CD1c-positive myeloid dendritic cell (primary cell): ENCODE measurements at regions not wholly inside any gene's neighbourhood (a gene's known extent, or its start where the extent isn't known, plus 50 kb on each side); places are given as distances from the start of the nearest gene placed in this dataset.

Experiments used
- DNase-seq: peaks from one replicate; pipeline ENCODE4 v3.0.0-alpha.2; 2016; ENCODE audit errors: extremely low spot score

DNA sequence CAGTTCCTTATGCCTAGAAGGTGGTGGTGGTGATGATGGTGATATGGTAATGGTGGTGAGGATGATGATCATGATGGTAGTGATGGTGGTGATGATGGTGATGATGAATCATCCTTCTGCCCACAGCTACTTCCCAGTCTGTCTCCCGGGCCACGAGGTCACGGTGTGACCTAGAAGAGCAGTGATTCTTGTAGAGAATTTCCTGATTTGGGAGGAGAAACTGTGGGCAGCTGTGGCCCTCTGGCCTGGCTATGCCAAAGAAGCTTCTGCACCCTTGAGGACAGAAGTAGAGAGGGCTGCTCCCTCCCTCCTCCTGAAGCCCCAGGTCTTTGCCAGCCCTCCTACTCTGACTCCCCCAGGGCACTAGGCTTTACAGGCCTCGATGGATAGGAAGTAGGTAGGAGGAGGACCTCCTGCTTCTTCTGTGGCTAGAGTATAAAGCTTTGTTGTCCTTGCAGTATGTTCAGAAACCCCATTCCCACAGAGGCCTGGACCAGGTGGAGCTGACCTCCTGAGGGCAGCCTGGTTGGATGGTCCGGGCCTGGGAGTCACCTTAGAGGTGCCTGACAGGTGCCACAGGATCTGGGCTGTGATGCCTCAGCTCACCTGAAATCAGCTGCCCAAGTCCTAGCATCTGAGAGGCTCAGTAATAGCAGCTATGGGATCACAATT lies 57.9 kb upstream of the EPAS1 start:
- DNase-seq, result peak; percentile 85

GRCh38 chr2:46239847-46240181 lies 57.4 kb upstream of the EPAS1 start:
- DNase-seq, result no peak

DNA sequence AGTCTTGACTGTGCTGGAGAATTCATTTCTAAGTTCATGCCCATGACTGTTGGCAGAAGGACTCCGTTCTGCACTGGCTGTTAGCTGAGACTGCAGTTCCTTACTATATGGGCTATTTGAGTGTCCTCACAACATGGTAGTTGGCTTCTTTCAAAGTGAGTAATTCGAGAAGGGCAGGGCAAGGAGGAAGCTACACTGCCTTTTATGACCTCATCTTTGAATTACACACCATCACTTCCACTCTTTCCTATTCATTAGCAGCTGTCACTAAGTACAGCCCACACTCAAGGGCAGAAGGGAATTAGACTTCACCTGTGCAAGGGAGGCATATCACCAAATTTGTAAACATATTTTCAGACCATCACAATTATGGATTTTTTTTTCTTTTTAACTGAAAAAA lies 55.9 kb upstream of the EPAS1 start:
- DNase-seq, result peak; percentile 73

- no peak for DNase-seq
Observed at GRCh38 chr2:46245869-46246268, 51.3 kb upstream of the EPAS1 start.

DNA sequence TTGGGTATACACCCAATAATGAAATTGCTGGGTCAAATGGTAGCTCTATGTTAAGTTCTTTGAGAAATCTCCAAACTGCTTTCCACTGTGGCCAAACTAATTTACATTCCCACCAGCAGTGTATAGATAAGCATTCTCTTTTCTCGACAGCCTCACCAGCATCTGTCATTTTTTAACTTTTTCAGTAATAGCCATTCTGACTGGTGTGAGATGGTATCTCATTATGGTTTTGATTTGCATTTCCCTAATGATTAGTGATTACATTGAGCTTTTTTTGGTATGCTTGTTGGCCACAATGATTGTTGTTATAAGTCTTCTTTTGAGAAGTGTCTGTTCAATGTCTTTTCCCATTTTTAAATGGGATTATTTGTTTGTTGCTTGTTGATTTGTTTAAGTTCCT lies 50.4 kb upstream of the EPAS1 start:
- DNase-seq, result no peak
